ENCODE measurements at regions not wholly inside any gene's neighbourhood (a gene's known extent, or its start where the extent isn't known, plus 50 kb on each side); places are given as distances from the start of the nearest gene placed in this dataset.

- TF ChIP-seq POLR2AphosphoS5 (IDR thresholded peaks at IDR 0.05) (no peak), CTCF (IDR thresholded peaks at IDR 0.05 in 8 of 11, conservative IDR thresholded peaks at IDR 0.05 in 3 of 11) (no peak), POLR2A (IDR thresholded peaks at IDR 0.05) (no peak)
These were observed 410.7 kb downstream of the ACTR3B start for GRCh38 chr7:153170287-153170686.

Measured in spleen (tissue), 7 donors.